OCI-LY1 (cell line): ENCODE measurements at regions not wholly inside any gene's neighbourhood (a gene's known extent, or its start where the extent isn't known, plus 50 kb on each side); places are given as distances from the start of the nearest gene placed in this dataset.

Experiments used
- H2AFZ ChIP-seq: fragments of 200-600 bp; sonication (generic), shearing (Covaris generic); 2 replicates; pipeline ENCODE4 v1.6.0; 2014; ENCODE audit warnings: antibody characterized with exemption, mild to moderate bottlenecking, low read length
- H3F3A ChIP-seq: fragments of 200-600 bp; sonication (generic), shearing (Covaris generic); 2 replicates; pipeline ENCODE4 v1.6.0; 2014; ENCODE audit warnings: mild to moderate bottlenecking, antibody characterized with exemption, low read length, moderate library complexity; ENCODE audit not compliant: insufficient read depth
- H3K27ac ChIP-seq: fragments of 200-600 bp; sonication (generic); 2 replicates; pipeline ENCODE4 v1.5.1; 2014; ENCODE audit warnings: low read length, mixed run types, mild to moderate bottlenecking, low read depth; ENCODE audit not compliant: poor library complexity, severe bottlenecking
- H3K27me3 ChIP-seq: fragments of 200-600 bp; sonication (generic); 2 replicates; pipeline ENCODE4 v1.6.0; 2014; ENCODE audit warnings: antibody characterized with exemption, mild to moderate bottlenecking, low read length, moderate library complexity; ENCODE audit not compliant: insufficient read depth
- H3K36me3 ChIP-seq: fragments of 200-600 bp; sonication (generic); 2 replicates; pipeline ENCODE4 v1.6.1; 2014; ENCODE audit warnings: mild to moderate bottlenecking, antibody characterized with exemption, low read length, moderate library complexity, mixed read lengths; ENCODE audit not compliant: insufficient read depth
- H3K4me1 ChIP-seq: fragments of 200-600 bp; sonication (generic); 2 replicates; pipeline ENCODE4 v1.5.1; 2014; ENCODE audit warnings: mild to moderate bottlenecking, low read length, moderate library complexity; ENCODE audit not compliant: insufficient read depth, severe bottlenecking
- H3K4me2 ChIP-seq: fragments of 200-600 bp; sonication (generic), shearing (Covaris generic); 2 replicates; pipeline ENCODE4 v1.6.1; 2014; ENCODE audit warnings: low read length
- H3K4me3 ChIP-seq: fragments of 200-600 bp; sonication (generic); 2 replicates; pipeline ENCODE4 v1.5.1; 2014; ENCODE audit warnings: low read length, low read depth, mild to moderate bottlenecking, mixed read lengths; ENCODE audit not compliant: poor library complexity, severe bottlenecking
- H3K79me2 ChIP-seq: fragments of 200-600 bp; shearing (Covaris generic); 2 replicates; pipeline ENCODE4 v1.6.1; 2016; ENCODE audit warnings: mixed run types, low read length, mixed read lengths; ENCODE audit not compliant: insufficient read depth
- H3K9ac ChIP-seq: fragments of 200-600 bp; sonication (generic), shearing (Covaris generic); 2 replicates; pipeline ENCODE4 v1.6.1; 2014; ENCODE audit warnings: mild to moderate bottlenecking, low read length, mixed read lengths
- H3K9me2 ChIP-seq: fragments of 200-600 bp; sonication (generic), shearing (Covaris generic); 2 replicates; pipeline ENCODE4 v1.6.1; 2014; ENCODE audit warnings: low read depth, mild to moderate bottlenecking, low read length, mixed read lengths
- H3K9me3 ChIP-seq: fragments of 200-600 bp; shearing (Covaris generic); 2 replicates; pipeline ENCODE4 v1.6.1; 2014; ENCODE audit warnings: low read length, mixed read lengths
- H4K20me1 ChIP-seq: fragments of 200-600 bp; sonication (generic), shearing (Covaris generic); 2 replicates; pipeline ENCODE4 v1.6.0; 2016; ENCODE audit warnings: mild to moderate bottlenecking, low read length; ENCODE audit not compliant: insufficient read depth
- CTCF ChIP-seq: fragments of 200-600 bp; sonication (generic), shearing (Covaris generic); IDR thresholded peaks from 2 replicates; pipeline ENCODE4 v1.5.1; 2017; ENCODE audit warnings: mild to moderate bottlenecking, antibody characterized with exemption, low read length, moderate library complexity, mixed read lengths
- EZH2 ChIP-seq: fragments of 200-600 bp; sonication (generic), shearing (Covaris generic); IDR thresholded peaks from 2 replicates; pipeline ENCODE4 v1.8.0; 2017; ENCODE audit warnings: borderline replicate concordance, mixed run types, mild to moderate bottlenecking, antibody characterized with exemption, low read length, moderate library complexity, mixed read lengths

- TF ChIP-seq CTCF (no peak), EZH2 (no peak)
- Histone ChIP-seq H3K9me2 (no peaks in the 10 kb centered on the region), H3K4me1 (no peaks in the 10 kb centered on the region), H4K20me1 (no peaks in the 10 kb centered on the region), H3K27me3 (no peaks in the 10 kb centered on the region), H3K9me3 (no peaks in the 10 kb centered on the region), H3F3A (no peaks in the 10 kb centered on the region), H3K36me3 (no peaks in the 10 kb centered on the region), H3K4me2 (no peak overlapping the region), H3K4me3 (no peak overlapping the region), H3K79me2 (no peaks in the 10 kb centered on the region), H3K27ac (no peak overlapping the region), H2AFZ (no peak overlapping the region), H3K9ac (no peak overlapping the region)
These were observed 242.0 kb downstream of the FOXA2 start for GRCh38 chr20:22342410-22342809.

- no peaks in the 10 kb centered on the region for H3K79me2 ChIP-seq
- H3K4me3 ChIP-seq, result no peak overlapping the region
- no peaks in the 10 kb centered on the region for H3K9me3 ChIP-seq
- no peak overlapping the region for H3K4me2 ChIP-seq
- TF ChIP-seq EZH2 (no peak), CTCF (no peak)
- no peaks in the 10 kb centered on the region for H4K20me1 ChIP-seq
- H3K27ac ChIP-seq, result no peak overlapping the region
- no peaks in the 10 kb centered on the region for H3F3A ChIP-seq
- no peaks in the 10 kb centered on the region for H3K9me2 ChIP-seq
- H2AFZ ChIP-seq, result no peak overlapping the region
- no peaks in the 10 kb centered on the region for H3K27me3 ChIP-seq
- no peaks in the 10 kb centered on the region for H3K36me3 ChIP-seq
- no peak overlapping the region for H3K9ac ChIP-seq
- H3K4me1 ChIP-seq, result no peaks in the 10 kb centered on the region
These were observed 242.9 kb downstream of the FOXA2 start for GRCh38 chr20:22341508-22341907.

GRCh38 chr20:22339946-22340345, 244.4 kb downstream of the FOXA2 start:
- Histone ChIP-seq H3K9me3 (no peaks in the 10 kb centered on the region), H3K9ac (no peak overlapping the region), H3F3A (no peaks in the 10 kb centered on the region), H3K4me1 (no peaks in the 10 kb centered on the region), H3K9me2 (no peaks in the 10 kb centered on the region), H3K4me3 (no peak overlapping the region), H2AFZ (no peak overlapping the region), H4K20me1 (no peaks in the 10 kb centered on the region), H3K4me2 (no peak overlapping the region), H3K27me3 (no peaks in the 10 kb centered on the region), H3K27ac (no peak overlapping the region), H3K36me3 (no peaks in the 10 kb centered on the region), H3K79me2 (no peaks in the 10 kb centered on the region)
- no peak for TF ChIP-seq EZH2
- no peak for TF ChIP-seq CTCF
